ENCODE measurements at regions not wholly inside any gene's neighbourhood (a gene's known extent, or its start where the extent isn't known, plus 50 kb on each side); places are given as distances from the start of the nearest gene placed in this dataset.

DNA sequence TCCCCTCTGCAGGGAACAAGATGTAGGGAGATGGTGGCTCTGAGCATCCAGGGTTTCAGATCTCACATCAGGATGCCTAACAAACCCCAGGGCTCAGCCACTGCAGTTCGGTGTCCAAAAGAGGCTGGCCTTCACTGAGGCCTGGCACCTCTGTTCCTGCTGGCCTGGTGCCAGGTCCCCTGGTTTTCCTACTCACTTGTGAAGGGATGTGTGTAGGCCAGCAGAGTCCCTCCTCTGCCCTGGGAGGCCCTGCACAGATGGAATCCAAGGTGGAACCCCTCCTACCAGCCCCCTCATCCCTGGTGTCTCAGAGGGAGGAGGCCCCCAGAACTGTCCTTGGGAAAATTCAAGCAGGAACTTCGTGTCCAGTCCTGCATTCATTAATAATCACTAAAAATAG lies 260.6 kb downstream of the CCSER2 start:
- TF ChIP-seq, protein P1, sequence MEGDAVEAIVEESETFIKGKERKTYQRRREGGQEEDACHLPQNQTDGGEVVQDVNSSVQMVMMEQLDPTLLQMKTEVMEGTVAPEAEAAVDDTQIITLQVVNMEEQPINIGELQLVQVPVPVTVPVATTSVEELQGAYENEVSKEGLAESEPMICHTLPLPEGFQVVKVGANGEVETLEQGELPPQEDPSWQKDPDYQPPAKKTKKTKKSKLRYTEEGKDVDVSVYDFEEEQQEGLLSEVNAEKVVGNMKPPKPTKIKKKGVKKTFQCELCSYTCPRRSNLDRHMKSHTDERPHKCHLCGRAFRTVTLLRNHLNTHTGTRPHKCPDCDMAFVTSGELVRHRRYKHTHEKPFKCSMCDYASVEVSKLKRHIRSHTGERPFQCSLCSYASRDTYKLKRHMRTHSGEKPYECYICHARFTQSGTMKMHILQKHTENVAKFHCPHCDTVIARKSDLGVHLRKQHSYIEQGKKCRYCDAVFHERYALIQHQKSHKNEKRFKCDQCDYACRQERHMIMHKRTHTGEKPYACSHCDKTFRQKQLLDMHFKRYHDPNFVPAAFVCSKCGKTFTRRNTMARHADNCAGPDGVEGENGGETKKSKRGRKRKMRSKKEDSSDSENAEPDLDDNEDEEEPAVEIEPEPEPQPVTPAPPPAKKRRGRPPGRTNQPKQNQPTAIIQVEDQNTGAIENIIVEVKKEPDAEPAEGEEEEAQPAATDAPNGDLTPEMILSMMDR (conservative IDR thresholded peaks at IDR 0.05; ENCODE audit: low read depth, low read length): no peak
- no peak for TF ChIP-seq EZH2 (IDR thresholded peaks at IDR 0.05; ENCODE audit: borderline replicate concordance, low read depth, low read length, poor library complexity, severe bottlenecking)
